GM12873 (cell line): ENCODE measurements at regions not wholly inside any gene's neighbourhood (a gene's known extent, or its start where the extent isn't known, plus 50 kb on each side); places are given as distances from the start of the nearest gene placed in this dataset.

ENCODE experiments used
- TF ChIP-seq, protein P1 (sequence below): IDR thresholded peaks from 2 replicates; pipeline ENCODE4 v1.5.1; 2012; ENCODE audit warnings: low read depth, mild to moderate bottlenecking, moderate library complexity, low read length, control low read depth; ENCODE audit not compliant: insufficient read depth; ENCODE audit errors: missing control alignments

DNA sequence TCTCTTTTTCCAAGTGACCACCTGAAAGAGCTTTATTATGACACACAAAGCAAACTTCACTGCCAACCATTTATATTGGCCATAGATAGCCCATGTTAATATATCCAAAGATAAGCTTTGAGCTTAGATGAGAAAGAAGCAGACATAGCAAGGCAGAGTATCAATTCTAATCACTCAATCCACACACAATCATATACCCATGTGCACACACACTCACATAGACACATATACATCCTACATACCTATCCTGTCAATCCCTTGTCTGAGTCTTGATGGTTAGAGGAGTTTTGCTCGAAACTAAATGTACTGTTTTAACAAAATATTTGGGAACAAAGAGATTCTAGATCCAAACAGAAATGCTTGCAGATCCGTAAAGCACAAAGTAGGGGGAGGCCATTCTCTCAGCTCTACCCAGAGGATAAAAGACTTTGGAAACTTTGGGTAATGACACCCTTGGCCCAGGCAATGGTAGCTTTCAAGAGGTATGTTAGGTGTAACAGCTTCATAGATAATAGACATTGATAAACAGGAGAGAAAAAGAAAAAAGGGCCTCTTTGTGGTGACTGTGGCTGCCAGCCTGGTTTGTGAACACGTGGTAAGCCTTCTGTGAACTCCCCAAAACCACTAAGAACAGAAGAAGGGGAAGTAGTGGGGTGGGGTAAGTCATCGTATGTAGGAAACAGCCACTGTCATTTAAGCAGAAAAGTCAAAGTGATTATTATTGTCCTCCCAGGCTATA lies 121.6 kb downstream of the TLR4 start:
- TF ChIP-seq, protein P1, sequence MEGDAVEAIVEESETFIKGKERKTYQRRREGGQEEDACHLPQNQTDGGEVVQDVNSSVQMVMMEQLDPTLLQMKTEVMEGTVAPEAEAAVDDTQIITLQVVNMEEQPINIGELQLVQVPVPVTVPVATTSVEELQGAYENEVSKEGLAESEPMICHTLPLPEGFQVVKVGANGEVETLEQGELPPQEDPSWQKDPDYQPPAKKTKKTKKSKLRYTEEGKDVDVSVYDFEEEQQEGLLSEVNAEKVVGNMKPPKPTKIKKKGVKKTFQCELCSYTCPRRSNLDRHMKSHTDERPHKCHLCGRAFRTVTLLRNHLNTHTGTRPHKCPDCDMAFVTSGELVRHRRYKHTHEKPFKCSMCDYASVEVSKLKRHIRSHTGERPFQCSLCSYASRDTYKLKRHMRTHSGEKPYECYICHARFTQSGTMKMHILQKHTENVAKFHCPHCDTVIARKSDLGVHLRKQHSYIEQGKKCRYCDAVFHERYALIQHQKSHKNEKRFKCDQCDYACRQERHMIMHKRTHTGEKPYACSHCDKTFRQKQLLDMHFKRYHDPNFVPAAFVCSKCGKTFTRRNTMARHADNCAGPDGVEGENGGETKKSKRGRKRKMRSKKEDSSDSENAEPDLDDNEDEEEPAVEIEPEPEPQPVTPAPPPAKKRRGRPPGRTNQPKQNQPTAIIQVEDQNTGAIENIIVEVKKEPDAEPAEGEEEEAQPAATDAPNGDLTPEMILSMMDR = no peak

DNA sequence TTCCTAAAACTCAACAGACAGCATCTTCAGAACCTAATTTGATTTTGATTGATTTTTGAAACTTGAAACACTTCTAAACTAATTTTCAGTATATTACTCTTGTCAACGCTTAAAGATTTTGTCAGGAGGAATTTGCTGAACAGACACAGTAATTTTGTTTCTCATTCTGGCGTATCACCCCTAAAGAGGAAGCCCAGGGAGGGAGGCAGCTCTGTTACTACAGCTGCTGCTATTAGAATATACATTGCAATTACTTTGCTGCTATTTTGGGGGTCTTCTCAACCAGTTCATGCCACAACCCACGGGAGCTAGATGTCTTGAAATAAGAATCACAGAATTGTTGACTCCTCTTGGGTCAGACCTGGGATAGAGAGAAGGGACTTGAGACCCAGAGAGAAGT lies 122.6 kb downstream of the TLR4 start:
- TF ChIP-seq, protein P1 = no peak

DNA sequence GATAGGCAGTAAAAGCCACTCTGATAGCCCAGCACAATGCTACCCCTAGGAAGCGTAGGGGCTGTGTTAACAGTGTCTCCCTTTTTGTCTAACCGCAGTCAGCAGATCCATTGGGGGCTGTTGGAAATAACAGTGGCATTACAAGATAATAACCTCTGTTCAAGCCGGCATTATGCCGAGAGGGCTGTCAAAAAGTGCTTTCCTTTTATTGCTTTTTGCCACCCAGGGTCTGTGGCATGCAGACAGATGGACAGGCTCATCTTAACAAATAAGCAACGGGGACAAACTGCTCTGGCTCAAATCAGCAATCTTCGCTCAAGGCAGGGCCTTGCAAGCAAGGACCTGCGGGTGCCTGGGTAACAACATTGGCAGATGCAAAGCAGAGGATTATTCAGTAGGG lies 123.3 kb downstream of the TLR4 start:
- TF ChIP-seq, protein P1 = no peak

- TF ChIP-seq, protein P1 = no peak
These were observed 124.3 kb downstream of the TLR4 start for GRCh38 chr9:117828466-117828865.

- TF ChIP-seq, protein P1 = no peak
These were observed 131.6 kb downstream of the TLR4 start for GRCh38 chr9:117835798-117836197.

DNA sequence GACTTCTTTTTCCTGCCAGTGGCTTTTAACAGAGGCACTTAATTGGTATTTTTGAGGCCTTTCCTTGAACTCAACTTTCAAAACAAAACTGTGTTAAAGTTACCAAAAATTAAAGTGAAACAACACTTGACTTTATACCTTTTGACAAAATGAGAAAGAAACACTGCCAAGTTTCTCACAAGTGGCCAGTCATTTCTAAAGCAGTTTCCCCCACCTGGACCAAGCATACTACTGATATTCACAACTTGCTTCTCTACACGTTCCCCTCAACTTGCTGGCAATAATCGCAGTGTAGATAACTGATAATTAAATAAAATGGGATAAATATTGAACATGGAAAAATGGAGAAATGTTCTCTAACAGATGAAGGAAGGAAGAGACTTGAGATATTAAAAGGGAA lies 135.7 kb downstream of the TLR4 start:
- TF ChIP-seq, protein P1 = no peak

DNA sequence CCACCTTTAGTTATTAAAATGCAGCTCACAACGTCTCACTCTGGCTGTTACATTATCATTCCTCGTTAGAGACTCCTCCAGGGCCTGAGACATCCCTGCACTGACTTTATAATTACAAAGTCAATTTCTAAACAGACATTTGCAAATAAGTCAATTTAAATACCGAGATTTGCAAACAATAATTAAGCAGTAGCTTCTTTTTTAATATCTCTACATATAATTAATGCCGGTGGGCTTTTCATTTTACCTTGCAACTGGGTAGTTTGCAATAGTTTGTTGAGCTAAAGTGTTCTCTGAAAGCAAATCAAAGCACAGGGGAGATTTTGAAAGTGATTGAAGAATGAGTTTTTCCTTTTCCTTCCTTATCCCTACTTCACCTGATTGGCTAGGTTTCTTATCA lies 154.4 kb downstream of the TLR4 start:
- TF ChIP-seq, protein P1 = no peak
